HG03460 (cell line): ENCODE measurements at regions not wholly inside any gene's neighbourhood (a gene's known extent, or its start where the extent isn't known, plus 50 kb on each side); places are given as distances from the start of the nearest gene placed in this dataset.

ENCODE experiments used
- ATAC-seq: cut with Tn5 transposase; IDR thresholded peaks from one replicate; pipeline ENCODE4 v1.9.1; 2021; ENCODE audit not compliant: unreplicated experiment

DNA sequence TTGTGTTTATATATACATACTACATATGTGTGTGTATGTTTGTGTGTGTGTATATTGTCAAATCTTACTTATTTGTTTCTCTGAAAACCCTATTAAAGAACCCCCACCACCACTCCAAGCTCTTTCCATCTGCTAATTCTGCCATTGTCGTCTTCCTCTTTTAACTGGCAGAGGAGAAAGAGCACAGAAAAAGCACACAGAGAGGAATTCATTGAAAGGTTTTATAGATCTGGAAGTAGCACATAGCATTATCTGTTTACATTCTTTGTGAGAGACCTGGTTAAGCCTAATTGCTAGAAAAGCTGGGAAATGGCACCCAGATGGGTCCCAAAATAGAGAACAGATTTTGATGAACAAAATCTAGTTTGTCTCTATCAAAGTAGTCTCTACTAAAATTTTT is 800.0 kb upstream of the PIK3C3 start:
- no peak for ATAC-seq

GRCh38 chr18:41153871-41154270 is 801.2 kb upstream of the PIK3C3 start:
- ATAC-seq, result no peak

DNA sequence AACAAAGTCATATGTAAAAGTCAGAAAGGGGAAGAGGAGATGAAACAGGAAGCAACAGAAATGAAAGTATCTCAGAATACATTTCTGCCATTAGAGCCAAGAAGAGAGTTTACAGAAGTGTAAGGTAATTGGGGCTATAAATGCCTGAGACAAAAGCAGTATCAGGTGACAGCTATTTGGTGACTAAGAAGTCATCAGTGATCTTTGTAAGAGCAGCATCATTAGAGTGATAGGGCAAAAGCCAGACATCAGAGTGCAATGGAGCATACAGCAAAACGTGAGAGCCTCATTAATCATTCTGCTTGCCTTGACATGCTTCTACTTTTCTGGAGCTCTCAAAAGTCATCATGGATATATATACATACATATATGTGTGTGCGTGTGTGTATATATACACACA is 804.7 kb upstream of the PIK3C3 start:
- no peak for ATAC-seq

GRCh38 chr18:41146301-41146700 is 808.7 kb upstream of the PIK3C3 start:
- no peak for ATAC-seq

- ATAC-seq, result no peak
These were observed 809.5 kb upstream of the PIK3C3 start for GRCh38 chr18:41145516-41145915.

DNA sequence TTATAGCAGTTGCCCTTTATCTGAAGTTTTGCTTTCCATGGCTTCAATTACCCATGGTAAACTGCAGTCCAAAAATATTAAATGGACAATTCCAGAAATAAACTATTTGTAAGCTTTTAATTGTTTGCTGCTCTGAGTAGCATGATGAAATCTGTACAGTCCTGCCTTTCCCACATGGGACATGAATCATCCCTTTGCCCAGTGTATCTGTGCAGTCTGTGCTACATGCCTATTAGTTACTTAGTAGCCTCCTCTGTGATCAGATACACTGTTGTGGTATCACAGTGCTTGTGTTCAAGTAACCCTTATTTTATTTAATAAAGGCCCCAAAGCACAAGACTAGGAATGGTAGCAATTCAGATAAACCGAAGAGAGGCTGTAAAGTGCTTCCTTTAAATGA is 810.6 kb upstream of the PIK3C3 start:
- no peak for ATAC-seq

DNA sequence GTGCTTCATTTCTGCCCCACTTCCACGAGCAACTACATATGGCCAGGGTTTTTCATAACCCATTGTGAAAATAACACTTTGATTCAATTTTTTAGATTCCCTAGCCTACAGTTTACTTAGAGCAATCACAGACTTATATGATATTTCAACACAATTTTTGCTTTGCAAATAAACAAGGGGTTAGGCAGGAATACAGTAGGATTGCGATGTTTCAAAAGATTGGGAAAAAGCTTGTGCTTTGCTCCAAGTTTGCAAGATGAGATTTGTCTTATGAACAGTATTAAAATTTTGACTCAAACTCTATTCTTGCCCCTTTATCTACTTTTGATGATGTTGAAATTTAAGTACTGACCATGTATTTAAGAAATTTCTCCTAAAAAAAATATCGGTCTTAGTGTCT is 814.5 kb upstream of the PIK3C3 start:
- ATAC-seq, result no peak

- no peak for ATAC-seq
These were observed 819.9 kb upstream of the PIK3C3 start for GRCh38 chr18:41135146-41135545.

- ATAC-seq, result no peak
These were observed 820.6 kb upstream of the PIK3C3 start for GRCh38 chr18:41134426-41134825.

DNA sequence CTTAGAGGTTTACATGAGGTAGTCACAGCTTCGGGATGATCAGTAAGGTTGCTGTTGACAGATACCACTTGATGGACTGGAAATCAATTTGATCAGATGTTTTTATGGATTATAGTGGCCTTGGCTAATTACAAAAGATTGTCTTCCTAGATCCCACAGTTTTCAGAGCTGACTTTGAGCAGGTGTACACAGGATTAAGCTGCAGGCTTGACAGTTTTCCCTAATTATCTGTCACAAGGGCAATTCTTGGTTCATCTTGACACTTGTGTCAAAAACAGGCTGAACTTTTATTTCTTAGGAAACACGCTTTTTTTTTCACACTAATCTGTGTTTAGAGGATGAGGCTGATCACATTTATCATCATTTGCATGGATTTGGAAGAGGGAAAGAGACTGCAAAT is 824.0 kb upstream of the PIK3C3 start:
- ATAC-seq, result no peak

- ATAC-seq, result no peak
These were observed 826.5 kb upstream of the PIK3C3 start for GRCh38 chr18:41128545-41128944.

GRCh38 chr18:41128126-41128525 is 826.9 kb upstream of the PIK3C3 start:
- no peak for ATAC-seq

GRCh38 chr18:41126541-41127235 is 828.3 kb upstream of the PIK3C3 start:
- ATAC-seq, result no peak

DNA sequence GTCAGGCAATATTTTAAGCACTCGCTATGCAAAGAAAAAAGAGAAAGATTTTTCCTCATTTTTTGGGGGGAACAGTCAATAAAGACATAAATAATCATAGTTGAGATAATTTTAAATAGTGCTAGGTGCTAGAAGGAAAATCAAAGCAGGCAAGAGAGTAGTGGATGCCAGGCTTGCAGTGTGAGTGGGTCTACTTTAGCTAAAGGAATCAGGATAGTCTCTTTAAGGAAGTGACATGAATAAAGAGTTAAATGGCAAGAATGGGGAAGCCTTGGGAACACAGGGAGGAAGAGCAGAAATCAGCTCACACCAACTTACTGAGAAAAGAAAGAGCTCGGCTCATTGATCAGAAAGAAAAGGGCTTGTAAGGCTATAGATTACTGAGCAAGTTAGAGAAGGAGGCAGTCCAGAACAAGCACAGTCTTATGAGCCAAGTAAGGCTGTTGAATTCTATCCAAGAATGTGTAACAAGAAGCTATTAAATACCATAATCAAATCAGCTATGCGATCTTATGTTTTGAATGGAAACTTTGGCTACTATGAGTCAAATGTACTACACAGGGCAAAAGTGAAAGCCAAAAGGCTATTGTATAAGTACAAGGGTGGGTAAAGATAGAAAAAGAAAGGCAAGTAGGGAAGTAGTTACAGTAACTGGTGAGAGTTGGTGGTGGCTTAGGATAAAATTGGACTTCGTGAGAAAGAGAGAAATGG is 833.8 kb upstream of the PIK3C3 start:
- no peak for ATAC-seq

- ATAC-seq, result no peak
These were observed 836.0 kb upstream of the PIK3C3 start for GRCh38 chr18:41119031-41119430.

GRCh38 chr18:41113885-41114482 is 841.0 kb upstream of the PIK3C3 start:
- no peak for ATAC-seq

GRCh38 chr18:41099451-41099850 is 855.6 kb upstream of the PIK3C3 start:
- no peak for ATAC-seq

- ATAC-seq, result no peak
These were observed 858.5 kb upstream of the PIK3C3 start for GRCh38 chr18:41096504-41096903.

DNA sequence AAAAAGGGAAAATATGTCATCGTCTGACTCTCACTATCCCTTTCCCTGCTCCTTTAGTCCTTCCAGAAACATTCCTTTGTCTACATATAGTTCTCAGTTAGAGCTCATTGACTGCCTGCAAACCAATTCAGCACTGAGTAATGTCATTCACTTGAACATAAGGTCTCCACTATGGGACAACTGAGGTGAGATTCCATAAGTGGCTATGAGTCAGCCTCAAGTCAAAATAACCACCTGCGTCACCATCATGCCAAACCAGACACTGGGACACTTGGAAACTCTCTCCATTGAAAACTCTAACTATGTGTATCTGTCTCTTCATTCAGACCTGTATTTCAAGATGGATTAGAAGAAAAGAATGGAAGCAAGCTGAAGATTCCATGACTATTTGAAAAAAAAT is 878.0 kb upstream of the PIK3C3 start:
- no peak for ATAC-seq

DNA sequence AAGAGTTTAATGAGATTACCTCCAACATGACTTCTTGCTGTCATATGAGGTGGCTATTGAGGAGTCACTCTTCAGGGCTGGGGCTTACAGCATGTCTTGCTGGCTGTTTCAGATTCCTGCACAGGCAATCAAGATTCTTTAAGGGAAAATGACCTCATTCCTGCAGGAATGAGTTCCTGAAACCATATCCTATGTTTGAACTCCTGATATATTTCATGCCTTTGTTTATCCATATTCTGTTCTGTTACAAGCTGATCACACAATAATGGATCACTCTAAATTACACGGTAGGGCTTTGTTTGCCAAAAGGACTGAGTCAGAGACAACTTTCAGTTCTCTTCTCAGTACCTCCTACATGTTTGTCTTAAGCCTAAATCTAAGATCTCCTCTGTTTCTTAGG is 879.8 kb upstream of the PIK3C3 start:
- no peak for ATAC-seq

DNA sequence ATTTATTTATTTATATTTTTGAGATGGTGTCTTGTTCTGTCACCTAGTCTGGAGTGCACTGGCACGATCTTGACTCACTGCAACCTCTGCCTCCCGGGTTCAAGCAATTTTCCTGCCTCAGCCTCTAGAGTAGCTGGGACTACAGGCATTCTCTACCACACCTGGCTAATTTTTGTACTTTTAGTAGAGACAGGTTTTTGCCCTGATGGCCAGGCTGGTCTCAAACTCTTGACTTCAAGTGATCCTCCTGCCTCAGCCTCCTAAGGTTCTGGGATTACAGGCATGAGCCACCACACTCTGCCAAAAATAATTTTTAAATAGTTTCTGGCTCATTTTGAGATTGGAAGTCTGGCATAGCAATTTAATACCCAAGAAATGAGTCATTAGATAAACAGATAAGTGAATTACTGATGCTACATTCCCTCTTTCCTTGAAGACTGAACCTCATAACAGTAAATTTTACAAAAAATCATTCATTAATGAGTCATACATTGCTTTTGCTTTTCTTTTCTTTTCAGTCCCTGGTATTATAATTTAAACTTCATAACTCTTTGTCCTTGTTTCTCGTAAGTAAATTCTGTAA is 881.6 kb upstream of the PIK3C3 start:
- ATAC-seq, result no peak

- no peak for ATAC-seq
These were observed 882.1 kb upstream of the PIK3C3 start for GRCh38 chr18:41072946-41073345.
